ENCODE measurements at regions not wholly inside any gene's neighbourhood (a gene's known extent, or its start where the extent isn't known, plus 50 kb on each side); places are given as distances from the start of the nearest gene placed in this dataset.

DNA sequence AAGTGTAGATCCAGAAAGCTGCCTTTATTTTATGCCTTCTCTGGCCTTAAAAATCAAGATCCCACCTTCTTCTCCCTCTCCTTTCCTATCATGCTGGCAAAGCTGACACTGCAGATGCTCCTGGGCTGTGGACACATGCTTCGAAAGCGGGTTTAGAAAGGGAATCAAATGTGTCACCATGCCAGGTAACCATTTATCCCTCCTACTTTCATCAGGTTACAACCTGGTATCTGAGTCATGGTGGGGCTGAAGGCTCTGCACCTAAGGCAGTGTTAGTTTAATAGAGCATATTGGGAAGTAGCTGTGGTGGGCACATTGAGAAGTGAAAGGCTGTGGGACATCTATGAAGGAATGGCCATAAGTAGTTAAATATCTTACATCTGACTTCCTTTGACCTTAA, 69.8 kb downstream of the GJA1 start (continued):
- TF ChIP-seq, protein P1, sequence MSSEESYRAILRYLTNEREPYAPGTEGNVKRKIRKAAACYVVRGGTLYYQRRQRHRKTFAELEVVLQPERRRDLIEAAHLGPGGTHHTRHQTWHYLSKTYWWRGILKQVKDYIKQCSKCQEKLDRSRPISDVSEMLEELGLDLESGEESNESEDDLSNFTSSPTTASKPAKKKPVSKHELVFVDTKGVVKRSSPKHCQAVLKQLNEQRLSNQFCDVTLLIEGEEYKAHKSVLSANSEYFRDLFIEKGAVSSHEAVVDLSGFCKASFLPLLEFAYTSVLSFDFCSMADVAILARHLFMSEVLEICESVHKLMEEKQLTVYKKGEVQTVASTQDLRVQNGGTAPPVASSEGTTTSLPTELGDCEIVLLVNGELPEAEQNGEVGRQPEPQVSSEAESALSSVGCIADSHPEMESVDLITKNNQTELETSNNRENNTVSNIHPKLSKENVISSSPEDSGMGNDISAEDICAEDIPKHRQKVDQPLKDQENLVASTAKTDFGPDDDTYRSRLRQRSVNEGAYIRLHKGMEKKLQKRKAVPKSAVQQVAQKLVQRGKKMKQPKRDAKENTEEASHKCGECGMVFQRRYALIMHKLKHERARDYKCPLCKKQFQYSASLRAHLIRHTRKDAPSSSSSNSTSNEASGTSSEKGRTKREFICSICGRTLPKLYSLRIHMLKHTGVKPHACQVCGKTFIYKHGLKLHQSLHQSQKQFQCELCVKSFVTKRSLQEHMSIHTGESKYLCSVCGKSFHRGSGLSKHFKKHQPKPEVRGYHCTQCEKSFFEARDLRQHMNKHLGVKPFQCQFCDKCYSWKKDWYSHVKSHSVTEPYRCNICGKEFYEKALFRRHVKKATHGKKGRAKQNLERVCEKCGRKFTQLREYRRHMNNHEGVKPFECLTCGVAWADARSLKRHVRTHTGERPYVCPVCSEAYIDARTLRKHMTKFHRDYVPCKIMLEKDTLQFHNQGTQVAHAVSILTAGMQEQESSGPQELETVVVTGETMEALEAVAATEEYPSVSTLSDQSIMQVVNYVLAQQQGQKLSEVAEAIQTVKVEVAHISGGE (CRISPR knock-in tag; IDR thresholded peaks at IDR 0.05), result no peak
- TF ChIP-seq, protein P2, sequence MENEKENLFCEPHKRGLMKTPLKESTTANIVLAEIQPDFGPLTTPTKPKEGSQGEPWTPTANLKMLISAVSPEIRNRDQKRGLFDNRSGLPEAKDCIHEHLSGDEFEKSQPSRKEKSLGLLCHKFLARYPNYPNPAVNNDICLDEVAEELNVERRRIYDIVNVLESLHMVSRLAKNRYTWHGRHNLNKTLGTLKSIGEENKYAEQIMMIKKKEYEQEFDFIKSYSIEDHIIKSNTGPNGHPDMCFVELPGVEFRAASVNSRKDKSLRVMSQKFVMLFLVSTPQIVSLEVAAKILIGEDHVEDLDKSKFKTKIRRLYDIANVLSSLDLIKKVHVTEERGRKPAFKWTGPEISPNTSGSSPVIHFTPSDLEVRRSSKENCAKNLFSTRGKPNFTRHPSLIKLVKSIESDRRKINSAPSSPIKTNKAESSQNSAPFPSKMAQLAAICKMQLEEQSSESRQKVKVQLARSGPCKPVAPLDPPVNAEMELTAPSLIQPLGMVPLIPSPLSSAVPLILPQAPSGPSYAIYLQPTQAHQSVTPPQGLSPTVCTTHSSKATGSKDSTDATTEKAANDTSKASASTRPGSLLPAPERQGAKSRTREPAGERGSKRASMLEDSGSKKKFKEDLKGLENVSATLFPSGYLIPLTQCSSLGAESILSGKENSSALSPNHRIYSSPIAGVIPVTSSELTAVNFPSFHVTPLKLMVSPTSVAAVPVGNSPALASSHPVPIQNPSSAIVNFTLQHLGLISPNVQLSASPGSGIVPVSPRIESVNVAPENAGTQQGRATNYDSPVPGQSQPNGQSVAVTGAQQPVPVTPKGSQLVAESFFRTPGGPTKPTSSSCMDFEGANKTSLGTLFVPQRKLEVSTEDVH (IDR thresholded peaks at IDR 0.05; ENCODE audit: low read depth, partially characterized antibody), result no peak
- TF ChIP-seq KAT2A (conservative IDR thresholded peaks at IDR 0.05; ENCODE audit: control insufficient read depth, low read depth, low read length) (no peak), BMI1 (IDR thresholded peaks at IDR 0.05; ENCODE audit: borderline replicate concordance) (no peak)

Measured in GM12878 (cell line).